ENCODE measurements at regions not wholly inside any gene's neighbourhood (a gene's known extent, or its start where the extent isn't known, plus 50 kb on each side); places are given as distances from the start of the nearest gene placed in this dataset.

- TF ChIP-seq CTCF (conservative IDR thresholded peaks at IDR 0.05): no peak
- no peak for TF ChIP-seq ZFX (IDR thresholded peaks at IDR 0.05)
Observed at GRCh38 chr1:213720032-213720431, 267.7 kb upstream of the PROX1 start.
